ENCODE measurements at regions not wholly inside any gene's neighbourhood (a gene's known extent, or its start where the extent isn't known, plus 50 kb on each side); places are given as distances from the start of the nearest gene placed in this dataset.

- no peak overlapping the region for H3K4me3 Mint-ChIP-seq
- peak; percentile 51 to 66 for ATAC-seq
- H3K4me1 Mint-ChIP-seq (ENCODE audit: low read depth), result no peaks in the 10 kb centered on the region
- H3K36me3 Mint-ChIP-seq (ENCODE audit: insufficient read depth), result no peaks in the 10 kb centered on the region
- no peak for DNase-seq
- peaks cover 2% of the 10 kb centered on the region for H3K27me3 Mint-ChIP-seq (ENCODE audit: low read depth)
- H3K9me3 Mint-ChIP-seq, result no peaks in the 10 kb centered on the region
Measured at GRCh38 chr12:70049596-70050360, 193.5 kb upstream of the CNOT2 start.

GRCh38 chr12:70052476-70052875, 190.8 kb upstream of the CNOT2 start:
- no peak for ATAC-seq
- Mint-ChIP-seq H3K4me3 (no peak overlapping the region), H3K36me3 (ENCODE audit: insufficient read depth) (no peaks in the 10 kb centered on the region), H3K9me3 (no peaks in the 10 kb centered on the region), H3K4me1 (ENCODE audit: low read depth) (no peaks in the 10 kb centered on the region), H3K27me3 (ENCODE audit: low read depth) (peaks cover 5% of the 10 kb centered on the region)
- DNase-seq, result no peak

- Mint-ChIP-seq H3K4me3 (no peak overlapping the region), H3K36me3 (ENCODE audit: insufficient read depth) (no peaks in the 10 kb centered on the region), H3K9me3 (no peaks in the 10 kb centered on the region), H3K27me3 (ENCODE audit: low read depth) (peaks cover 5% of the 10 kb centered on the region), H3K4me1 (ENCODE audit: low read depth) (no peaks in the 10 kb centered on the region)
- ATAC-seq (no peak), DNase-seq (no peak)
Measured at GRCh38 chr12:70052931-70053497, 190.2 kb upstream of the CNOT2 start.

GRCh38 chr12:70059373-70059772, 183.9 kb upstream of the CNOT2 start:
- ATAC-seq, result no peak
- no peaks in the 10 kb centered on the region for H3K4me1 Mint-ChIP-seq (ENCODE audit: low read depth)
- DNase-seq, result no peak
- H3K27me3 Mint-ChIP-seq (ENCODE audit: low read depth), result peaks cover 10% of the 10 kb centered on the region
- no peaks in the 10 kb centered on the region for H3K36me3 Mint-ChIP-seq (ENCODE audit: insufficient read depth)
- no peak overlapping the region for H3K4me3 Mint-ChIP-seq
- no peaks in the 10 kb centered on the region for H3K9me3 Mint-ChIP-seq

- DNase-seq (no peak), ATAC-seq (no peak)
- Mint-ChIP-seq H3K4me3 (no peak overlapping the region), H3K4me1 (ENCODE audit: low read depth) (no peaks in the 10 kb centered on the region), H3K27me3 (ENCODE audit: low read depth) (peaks cover 8% of the 10 kb centered on the region), H3K9me3 (no peaks in the 10 kb centered on the region), H3K36me3 (ENCODE audit: insufficient read depth) (no peaks in the 10 kb centered on the region)
Measured at GRCh38 chr12:70060634-70061033, 182.6 kb upstream of the CNOT2 start.

GRCh38 chr12:70068743-70069142, 174.5 kb upstream of the CNOT2 start:
- no peaks in the 10 kb centered on the region for H3K4me1 Mint-ChIP-seq (ENCODE audit: low read depth)
- DNase-seq (no peak), ATAC-seq (no peak)
- no peak overlapping the region for H3K4me3 Mint-ChIP-seq
- H3K27me3 Mint-ChIP-seq (ENCODE audit: low read depth), result peaks cover 4% of the 10 kb centered on the region
- H3K9me3 Mint-ChIP-seq, result no peaks in the 10 kb centered on the region
- no peaks in the 10 kb centered on the region for H3K36me3 Mint-ChIP-seq (ENCODE audit: insufficient read depth)

- ATAC-seq (no peak), DNase-seq (no peak)
- H3K9me3 Mint-ChIP-seq, result no peaks in the 10 kb centered on the region
- no peaks in the 10 kb centered on the region for H3K4me1 Mint-ChIP-seq (ENCODE audit: low read depth)
- H3K36me3 Mint-ChIP-seq (ENCODE audit: insufficient read depth), result no peaks in the 10 kb centered on the region
- H3K4me3 Mint-ChIP-seq, result no peak overlapping the region
- peaks cover 4% of the 10 kb centered on the region for H3K27me3 Mint-ChIP-seq (ENCODE audit: low read depth)
Measured at GRCh38 chr12:70069221-70070105, 173.8 kb upstream of the CNOT2 start.

GRCh38 chr12:70070494-70071007, 172.7 kb upstream of the CNOT2 start:
- H3K4me3 Mint-ChIP-seq, result no peak overlapping the region
- DNase-seq (no peak), ATAC-seq (no peak)
- H3K27me3 Mint-ChIP-seq (ENCODE audit: low read depth), result peaks cover 4% of the 10 kb centered on the region
- H3K36me3 Mint-ChIP-seq (ENCODE audit: insufficient read depth), result no peaks in the 10 kb centered on the region
- H3K4me1 Mint-ChIP-seq (ENCODE audit: low read depth), result no peaks in the 10 kb centered on the region
- H3K9me3 Mint-ChIP-seq, result no peaks in the 10 kb centered on the region

- H3K4me1 Mint-ChIP-seq (ENCODE audit: low read depth), result no peaks in the 10 kb centered on the region
- no peaks in the 10 kb centered on the region for H3K9me3 Mint-ChIP-seq
- no peak overlapping the region for H3K4me3 Mint-ChIP-seq
- DNase-seq (no peak), ATAC-seq (no peak)
- H3K27me3 Mint-ChIP-seq (ENCODE audit: low read depth), result peaks cover 2% of the 10 kb centered on the region
- no peaks in the 10 kb centered on the region for H3K36me3 Mint-ChIP-seq (ENCODE audit: insufficient read depth)
Measured at GRCh38 chr12:70074510-70074909, 168.7 kb upstream of the CNOT2 start.

- Mint-ChIP-seq H3K36me3 (ENCODE audit: insufficient read depth) (no peaks in the 10 kb centered on the region), H3K27me3 (ENCODE audit: low read depth) (no peaks in the 10 kb centered on the region), H3K9me3 (no peaks in the 10 kb centered on the region), H3K4me1 (ENCODE audit: low read depth) (no peaks in the 10 kb centered on the region), H3K4me3 (no peak overlapping the region)
- DNase-seq (no peak), ATAC-seq (no peak)
Measured at GRCh38 chr12:70077441-70077840, 165.8 kb upstream of the CNOT2 start.

GRCh38 chr12:70078161-70078560, 165.1 kb upstream of the CNOT2 start:
- ATAC-seq (no peak), DNase-seq (no peak)
- H3K4me3 Mint-ChIP-seq, result no peak overlapping the region
- H3K27me3 Mint-ChIP-seq (ENCODE audit: low read depth), result no peaks in the 10 kb centered on the region
- H3K9me3 Mint-ChIP-seq, result no peaks in the 10 kb centered on the region
- no peaks in the 10 kb centered on the region for H3K36me3 Mint-ChIP-seq (ENCODE audit: insufficient read depth)
- no peaks in the 10 kb centered on the region for H3K4me1 Mint-ChIP-seq (ENCODE audit: low read depth)

- Mint-ChIP-seq H3K36me3 (ENCODE audit: insufficient read depth) (no peaks in the 10 kb centered on the region), H3K4me1 (ENCODE audit: low read depth) (no peaks in the 10 kb centered on the region), H3K4me3 (no peak overlapping the region), H3K27me3 (ENCODE audit: low read depth) (no peaks in the 10 kb centered on the region), H3K9me3 (no peaks in the 10 kb centered on the region)
- ATAC-seq (no peak), DNase-seq (no peak)
Measured at GRCh38 chr12:70080566-70080965, 162.7 kb upstream of the CNOT2 start.

GRCh38 chr12:70082997-70083676, 160.1 kb upstream of the CNOT2 start:
- no peaks in the 10 kb centered on the region for H3K36me3 Mint-ChIP-seq (ENCODE audit: insufficient read depth)
- H3K4me3 Mint-ChIP-seq, result no peak overlapping the region
- no peaks in the 10 kb centered on the region for H3K27me3 Mint-ChIP-seq (ENCODE audit: low read depth)
- ATAC-seq (no peak), DNase-seq (no peak)
- no peaks in the 10 kb centered on the region for H3K9me3 Mint-ChIP-seq
- H3K4me1 Mint-ChIP-seq (ENCODE audit: low read depth), result no peaks in the 10 kb centered on the region

GRCh38 chr12:70083677-70084020, 159.6 kb upstream of the CNOT2 start:
- DNase-seq (no peak), ATAC-seq (no peak)
- H3K4me1 Mint-ChIP-seq (ENCODE audit: low read depth), result no peaks in the 10 kb centered on the region
- H3K9me3 Mint-ChIP-seq, result no peaks in the 10 kb centered on the region
- no peak overlapping the region for H3K4me3 Mint-ChIP-seq
- no peaks in the 10 kb centered on the region for H3K36me3 Mint-ChIP-seq (ENCODE audit: insufficient read depth)
- H3K27me3 Mint-ChIP-seq (ENCODE audit: low read depth), result no peaks in the 10 kb centered on the region
